Smooth muscle cell (in vitro differentiated cells): ENCODE measurements at regions not wholly inside any gene's neighbourhood (a gene's known extent, or its start where the extent isn't known, plus 50 kb on each side); places are given as distances from the start of the nearest gene placed in this dataset.
A peak's percentile ranks its signal among the peaks of the same experiment; 100 is the strongest.

Experiments used
- DNase-seq: peaks from one replicate; lab custom pipeline; 2025; ENCODE audit not compliant: unreplicated experiment; lab: John Stamatoyannopoulos, UW
- H2AFZ ChIP-seq: fragments of 200-600 bp; sonication (generic); 2 replicates; pipeline ENCODE4 v1.6.0; 2016; ENCODE audit warnings: antibody characterized with exemption, low read depth, mild to moderate bottlenecking
- H3F3A ChIP-seq: fragments of 200-600 bp; sonication (generic); 2 replicates; pipeline ENCODE4 v1.6.0; 2017; ENCODE audit warnings: antibody characterized with exemption, low read depth
- H3K27ac ChIP-seq: fragments of 200-600 bp; sonication (generic); 2 replicates; pipeline ENCODE4 v1.5.1; 2016; ENCODE audit warnings: low read depth, mild to moderate bottlenecking
- H3K27me3 ChIP-seq: fragments of 200-600 bp; sonication (generic); 2 replicates; pipeline ENCODE4 v1.6.1; 2016; ENCODE audit warnings: low read depth, mild to moderate bottlenecking
- H3K36me3 ChIP-seq: fragments of 200-600 bp; sonication (generic); 2 replicates; pipeline ENCODE4 v1.5.1; 2016; ENCODE audit warnings: low read depth
- H3K4me1 ChIP-seq: fragments of 200-600 bp; sonication (generic); 2 replicates; pipeline ENCODE4 v1.5.1; 2016; ENCODE audit warnings: low read depth
- H3K4me2 ChIP-seq: fragments of 200-600 bp; sonication (generic); 2 replicates; pipeline ENCODE4 v1.6.0; 2016; ENCODE audit warnings: mild to moderate bottlenecking
- H3K4me3 ChIP-seq: fragments of 200-600 bp; sonication (generic); 2 replicates; pipeline ENCODE4 v1.5.1; 2016; ENCODE audit warnings: mild to moderate bottlenecking
- H3K79me2 ChIP-seq: fragments of 200-600 bp; sonication (generic); 2 replicates; pipeline ENCODE4 v1.6.0; 2016; ENCODE audit warnings: low read depth, mild to moderate bottlenecking
- H3K9ac ChIP-seq: fragments of 200-600 bp; sonication (generic); 2 replicates; pipeline ENCODE4 v1.6.0; 2016; ENCODE audit warnings: low read depth
- H3K9me3 ChIP-seq: fragments of 200-600 bp; sonication (generic); replicated peaks from 2 replicates; pipeline ENCODE4 v1.5.1; 2016; ENCODE audit warnings: low read depth
- H4K20me1 ChIP-seq: fragments of 200-600 bp; sonication (generic); 2 replicates; pipeline ENCODE4 v1.6.0; 2016; ENCODE audit warnings: low read depth
- WGBS: methylation state at CpG from one replicate; pipeline ENCODE4 v1.1.7; 2016; ENCODE audit warnings: low lambda C conversion rate; 5-methylcytosine and 5-hydroxymethylcytosine counted together
- TF ChIP-seq, protein P1 (sequence below): fragments of 200-600 bp; sonication (generic); IDR thresholded peaks from 2 replicates; pipeline ENCODE4 v1.5.1; 2017; ENCODE audit warnings: borderline replicate concordance, mild to moderate bottlenecking, antibody characterized with exemption; ENCODE audit not compliant: insufficient read depth, poor library complexity, severe bottlenecking

DNA sequence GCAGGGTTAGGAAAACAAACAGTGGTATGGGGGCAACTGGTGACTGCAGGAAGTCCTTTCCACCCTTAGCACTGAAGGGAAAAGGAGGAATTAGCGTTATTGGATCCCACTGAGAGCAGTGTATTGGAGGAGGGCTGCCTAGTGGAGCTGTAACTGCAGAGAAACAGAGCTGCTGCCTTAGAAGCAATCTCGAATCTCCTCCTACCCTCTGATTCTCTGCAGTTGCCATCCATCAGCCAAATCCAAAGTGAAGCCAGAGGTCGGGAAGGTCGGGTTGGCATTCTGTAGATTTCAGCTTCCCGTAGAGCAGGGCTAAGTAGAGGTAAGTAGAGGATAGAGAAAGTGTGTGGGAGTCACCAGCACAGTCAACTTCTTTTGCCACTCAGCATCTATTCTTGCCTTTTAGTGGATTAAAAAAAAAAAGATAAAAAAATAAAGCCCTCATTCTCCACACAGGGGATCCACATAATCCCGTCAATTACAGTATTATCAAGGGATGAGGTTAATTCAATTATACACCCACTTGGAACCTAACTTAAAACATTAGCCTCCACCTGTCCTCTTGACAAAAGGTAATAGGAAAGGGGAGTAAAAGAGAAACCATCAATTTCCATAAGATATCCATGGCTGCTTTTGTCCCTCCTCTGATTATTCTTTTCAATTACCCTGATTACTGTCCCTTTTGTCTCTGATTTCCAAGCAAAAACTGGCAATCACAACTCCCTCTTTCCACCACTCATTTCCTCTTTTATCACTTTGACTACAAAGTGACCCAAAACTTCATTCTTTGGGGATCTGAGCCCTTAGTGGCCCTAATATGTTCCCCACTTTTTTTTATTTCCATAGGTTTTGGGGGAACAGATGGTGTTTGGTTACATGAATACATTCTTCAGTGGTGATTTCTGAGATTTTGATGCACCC lies 234.7 kb downstream of the RBM26 start:
- 79% methylated on average over 6 of the region's 6 CpGs for WGBS
- H3K36me3 ChIP-seq: no peaks in the 10 kb centered on the region

GRCh38 chr13:79160818-79161217 lies 245.2 kb downstream of the RBM26 start:
- no peak overlapping the region for H3K9ac ChIP-seq
- H3K4me2 ChIP-seq: no peak overlapping the region
- no peaks in the 10 kb centered on the region for H4K20me1 ChIP-seq
- H3F3A ChIP-seq: no peaks in the 10 kb centered on the region
- DNase-seq: no peak
- TF ChIP-seq, protein P1, sequence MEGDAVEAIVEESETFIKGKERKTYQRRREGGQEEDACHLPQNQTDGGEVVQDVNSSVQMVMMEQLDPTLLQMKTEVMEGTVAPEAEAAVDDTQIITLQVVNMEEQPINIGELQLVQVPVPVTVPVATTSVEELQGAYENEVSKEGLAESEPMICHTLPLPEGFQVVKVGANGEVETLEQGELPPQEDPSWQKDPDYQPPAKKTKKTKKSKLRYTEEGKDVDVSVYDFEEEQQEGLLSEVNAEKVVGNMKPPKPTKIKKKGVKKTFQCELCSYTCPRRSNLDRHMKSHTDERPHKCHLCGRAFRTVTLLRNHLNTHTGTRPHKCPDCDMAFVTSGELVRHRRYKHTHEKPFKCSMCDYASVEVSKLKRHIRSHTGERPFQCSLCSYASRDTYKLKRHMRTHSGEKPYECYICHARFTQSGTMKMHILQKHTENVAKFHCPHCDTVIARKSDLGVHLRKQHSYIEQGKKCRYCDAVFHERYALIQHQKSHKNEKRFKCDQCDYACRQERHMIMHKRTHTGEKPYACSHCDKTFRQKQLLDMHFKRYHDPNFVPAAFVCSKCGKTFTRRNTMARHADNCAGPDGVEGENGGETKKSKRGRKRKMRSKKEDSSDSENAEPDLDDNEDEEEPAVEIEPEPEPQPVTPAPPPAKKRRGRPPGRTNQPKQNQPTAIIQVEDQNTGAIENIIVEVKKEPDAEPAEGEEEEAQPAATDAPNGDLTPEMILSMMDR: no peak
- H3K79me2 ChIP-seq: no peaks in the 10 kb centered on the region
- H2AFZ ChIP-seq: no peak overlapping the region
- no peak overlapping the region for H3K4me3 ChIP-seq
- H3K27ac ChIP-seq: no peak overlapping the region
- H3K36me3 ChIP-seq: no peaks in the 10 kb centered on the region
- H3K9me3 ChIP-seq: no peaks in the 10 kb centered on the region
- no peaks in the 10 kb centered on the region for H3K27me3 ChIP-seq
- H3K4me1 ChIP-seq: no peaks in the 10 kb centered on the region

More for the DNA sequence above, 234.7 kb downstream of the RBM26 start:
- H3K79me2 ChIP-seq: no peaks in the 10 kb centered on the region
- TF ChIP-seq, protein P1: no peak
- H3F3A ChIP-seq: no peaks in the 10 kb centered on the region
- no peak overlapping the region for H3K4me3 ChIP-seq
- no peak overlapping the region for H3K4me2 ChIP-seq
- no peak overlapping the region for H2AFZ ChIP-seq
- H3K9me3 ChIP-seq: no peaks in the 10 kb centered on the region
- no peaks in the 10 kb centered on the region for H3K4me1 ChIP-seq
- no peaks in the 10 kb centered on the region for H3K27me3 ChIP-seq
- H3K9ac ChIP-seq: no peak overlapping the region
- no peaks in the 10 kb centered on the region for H4K20me1 ChIP-seq
- H3K27ac ChIP-seq: no peak overlapping the region
- DNase-seq: no peak

DNA sequence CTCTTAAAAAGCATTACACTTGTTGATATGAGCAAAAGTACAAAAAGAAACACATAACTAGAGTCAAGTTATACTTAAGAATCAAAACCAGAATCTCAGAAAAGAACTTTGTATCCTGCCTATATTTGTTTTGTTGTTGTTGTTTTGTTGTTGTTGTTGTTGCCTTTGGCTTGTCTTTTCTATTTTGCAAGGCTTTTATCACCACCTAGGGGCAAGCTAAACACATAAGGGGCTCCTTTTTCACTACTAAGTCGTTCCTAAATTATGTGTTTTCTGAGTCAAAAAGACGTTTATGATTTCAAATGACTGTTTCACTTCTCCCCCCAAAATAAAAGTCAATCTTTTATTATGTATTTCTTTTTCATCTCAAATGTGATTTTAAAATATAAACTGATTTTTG lies 250.2 kb downstream of the RBM26 start:
- Histone ChIP-seq H3K27ac (no peak overlapping the region), H3K9ac (no peak overlapping the region), H3K4me3 (no peak overlapping the region), H4K20me1 (no peaks in the 10 kb centered on the region), H3K36me3 (no peaks in the 10 kb centered on the region), H3K27me3 (no peaks in the 10 kb centered on the region), H3K4me2 (peak overlapping the region; percentile 45), H3K9me3 (no peaks in the 10 kb centered on the region), H3F3A (no peaks in the 10 kb centered on the region), H3K79me2 (no peaks in the 10 kb centered on the region), H3K4me1 (no peaks in the 10 kb centered on the region), H2AFZ (no peak overlapping the region)
- TF ChIP-seq, protein P1: no peak
- DNase-seq: no peak
- WGBS: 29% methylated on average over 2 of the region's 2 CpGs

- Histone ChIP-seq H3K36me3 (no peaks in the 10 kb centered on the region), H3K9ac (no peak overlapping the region), H2AFZ (no peak overlapping the region), H4K20me1 (no peaks in the 10 kb centered on the region), H3K27ac (no peak overlapping the region), H3K4me2 (no peak overlapping the region), H3K4me1 (no peaks in the 10 kb centered on the region), H3K4me3 (no peak overlapping the region), H3K79me2 (no peaks in the 10 kb centered on the region), H3K27me3 (no peaks in the 10 kb centered on the region), H3F3A (no peaks in the 10 kb centered on the region), H3K9me3 (no peaks in the 10 kb centered on the region)
- TF ChIP-seq, protein P1: no peak
- no peak for DNase-seq
- 85% methylated on average over 1 of the region's 1 CpG for WGBS
These were observed 256.8 kb downstream of the RBM26 start for GRCh38 chr13:79149210-79149609.
